ENCODE measurements at regions not wholly inside any gene's neighbourhood (a gene's known extent, or its start where the extent isn't known, plus 50 kb on each side); places are given as distances from the start of the nearest gene placed in this dataset.

DNA sequence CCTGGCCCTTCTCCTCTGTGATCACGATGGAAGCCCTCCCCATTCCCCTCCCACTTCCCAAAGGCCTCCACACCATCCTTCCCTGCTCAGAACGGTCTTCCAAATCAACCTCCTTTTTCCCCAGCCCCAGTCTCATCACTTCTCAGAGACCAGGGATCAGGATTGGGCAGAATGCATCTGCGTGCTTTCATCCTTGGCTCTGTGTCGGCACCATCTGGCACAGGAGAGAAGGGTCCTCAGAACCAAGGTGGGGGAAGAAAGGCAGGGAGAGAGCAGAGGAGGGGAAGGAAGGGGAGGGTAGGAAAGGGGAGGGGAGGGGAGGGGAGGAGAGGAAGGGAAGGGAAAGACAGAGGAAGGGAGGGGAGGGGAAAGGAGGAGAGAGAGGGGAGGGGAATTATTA is 52.4 kb upstream of the FICD start:
- H3K4me1 ChIP-seq (ENCODE audit: control insufficient read depth, insufficient read depth, low read length): no peaks in the 10 kb centered on the region
- H3K4me3 ChIP-seq (ENCODE audit: low read length): no peak overlapping the region
- no peak overlapping the region for H3K27ac ChIP-seq (ENCODE audit: low read depth, low read length)
- no peaks in the 10 kb centered on the region for H3K36me3 ChIP-seq (ENCODE audit: control insufficient read depth, insufficient read depth, low read length)
- Mint-ChIP-seq H3K4me1 (no peaks in the 10 kb centered on the region), H3K36me3 (ENCODE audit: low read depth) (no peaks in the 10 kb centered on the region), H3K9me3 (no peaks in the 10 kb centered on the region), H3K27ac (no peak overlapping the region), H3K4me3 (no peak overlapping the region), H3K27me3 (ENCODE audit: insufficient read depth) (peaks cover 3% of the 10 kb centered on the region)
- no peaks in the 10 kb centered on the region for H3K27me3 ChIP-seq (ENCODE audit: control insufficient read depth, insufficient read depth, low read length, poor library complexity, severe bottlenecking)
- WGBS, 2 experiments (ENCODE audit: insufficient coverage in 1 of 2, insufficient read length in 1 of 2): 57 to 81% methylated on average over 1 to 4 of the region's 4 CpGs
- DNase-seq: no peak
- no peak for TF ChIP-seq CTCF (conservative IDR thresholded peaks at IDR 0.05)
- no peaks in the 10 kb centered on the region for H3K9me3 ChIP-seq (ENCODE audit: control insufficient read depth, low read length)
- no peak overlapping the region for H3K9ac ChIP-seq (ENCODE audit: extremely low read depth, low read length, poor library complexity, severe bottlenecking)

GRCh38 chr12:108461058-108461660 is 53.9 kb upstream of the FICD start:
- Mint-ChIP-seq H3K27me3 (ENCODE audit: insufficient read depth) (no peaks in the 10 kb centered on the region), H3K4me1 (peaks cover 5% of the 10 kb centered on the region), H3K9me3 (no peaks in the 10 kb centered on the region), H3K36me3 (ENCODE audit: low read depth) (no peaks in the 10 kb centered on the region), H3K27ac (no peak overlapping the region), H3K4me3 (no peak overlapping the region)
- no peaks in the 10 kb centered on the region for H3K36me3 ChIP-seq (ENCODE audit: control insufficient read depth, insufficient read depth, low read length)
- no peaks in the 10 kb centered on the region for H3K4me1 ChIP-seq (ENCODE audit: control insufficient read depth, insufficient read depth, low read length)
- no peak for TF ChIP-seq CTCF (conservative IDR thresholded peaks at IDR 0.05)
- no peak overlapping the region for H3K4me3 ChIP-seq (ENCODE audit: low read length)
- 91 to 94% methylated on average over 1 to 3 of the region's 4 CpGs for WGBS, 2 experiments (ENCODE audit: insufficient coverage in 1 of 2, insufficient read length in 1 of 2)
- no peak overlapping the region for H3K9ac ChIP-seq (ENCODE audit: extremely low read depth, low read length, poor library complexity, severe bottlenecking)
- H3K27ac ChIP-seq (ENCODE audit: low read depth, low read length): no peak overlapping the region
- no peaks in the 10 kb centered on the region for H3K9me3 ChIP-seq (ENCODE audit: control insufficient read depth, low read length)
- no peak for DNase-seq
- no peaks in the 10 kb centered on the region for H3K27me3 ChIP-seq (ENCODE audit: control insufficient read depth, insufficient read depth, low read length, poor library complexity, severe bottlenecking)

- DNase-seq: no peak
- 84% methylated on average over 2 to 3 of the region's 3 CpGs for WGBS, 2 experiments (ENCODE audit: insufficient coverage in 1 of 2, insufficient read length in 1 of 2)
- H3K4me1 Mint-ChIP-seq: peaks cover 5% of the 10 kb centered on the region
- H3K36me3 Mint-ChIP-seq (ENCODE audit: low read depth): no peaks in the 10 kb centered on the region
- Histone ChIP-seq H3K9ac (ENCODE audit: extremely low read depth, low read length, poor library complexity, severe bottlenecking) (no peak overlapping the region), H3K36me3 (ENCODE audit: control insufficient read depth, insufficient read depth, low read length) (no peaks in the 10 kb centered on the region), H3K27ac (ENCODE audit: low read depth, low read length) (no peak overlapping the region), H3K9me3 (ENCODE audit: control insufficient read depth, low read length) (no peaks in the 10 kb centered on the region), H3K4me3 (ENCODE audit: low read length) (no peak overlapping the region), H3K27me3 (ENCODE audit: control insufficient read depth, insufficient read depth, low read length, poor library complexity, severe bottlenecking) (no peaks in the 10 kb centered on the region), H3K4me1 (ENCODE audit: control insufficient read depth, insufficient read depth, low read length) (no peaks in the 10 kb centered on the region)
- H3K4me3 Mint-ChIP-seq: no peak overlapping the region
- H3K27me3 Mint-ChIP-seq (ENCODE audit: insufficient read depth): no peaks in the 10 kb centered on the region
- H3K9me3 Mint-ChIP-seq: no peaks in the 10 kb centered on the region
- H3K27ac Mint-ChIP-seq: no peak overlapping the region
- TF ChIP-seq CTCF (conservative IDR thresholded peaks at IDR 0.05): no peak
Measured at GRCh38 chr12:108459149-108459548, 55.9 kb upstream of the FICD start.

Data from endodermal cell (in vitro differentiated cells).